HepG2 (cell line): ENCODE measurements at regions not wholly inside any gene's neighbourhood (a gene's known extent, or its start where the extent isn't known, plus 50 kb on each side); places are given as distances from the start of the nearest gene placed in this dataset.

Experiments used
- ATAC-seq: fragments of 200-7000 bp; cut with Tn5 transposase; 3 replicates; pipeline ENCODE4 v1.9.1; 2020; ENCODE audit warnings: mild to moderate bottlenecking, moderate library complexity
- BruUV-seq: library from RNA; stranded (reverse); fragments of 400-500 nt; replicated peaks from 2 replicates; lab custom pipeline; 2021; lab: Mats Ljungman, UMichigan
- CTCF ChIA-PET: fragments of 300-600 bp; formaldehyde crosslinking; extraction: SDS; loops from one replicate; lab custom pipeline; 2021; ENCODE audit warnings: low total read pairs, inconsistent platforms, low intra/inter-chr PET ratio; lab: Yijun Ruan, JAX
- POLR2A ChIA-PET: fragments of 350-600 bp; sonication (Branson Sonifier 250); formaldehyde crosslinking; loops from one replicate; lab custom pipeline; 2020; ENCODE audit warnings: antibody characterized with exemption, inconsistent platforms; lab: Yijun Ruan, JAX
- DNase-seq: peaks from one replicate; pipeline ENCODE4 v3.0.0-alpha.2; 2015; ENCODE audit warnings: low spot score
- FAIRE-seq: peaks from 3 replicates; lab custom pipeline; 2011; peaks lifted over from hg19 to GRCh38; lab: Jason Lieb, UNC
- H2AFZ ChIP-seq: one replicate; pipeline ENCODE4 v1.6.1; 2011; ENCODE audit warnings: low read length, inconsistent platforms
- H3K27ac ChIP-seq: fragments of 300-600 bp; 3 replicates; pipeline ENCODE4 v1.8.0; 2011; ENCODE audit warnings: mixed run types, mild to moderate bottlenecking, mixed read lengths, low read length, inconsistent platforms; ENCODE audit not compliant: insufficient read depth; ENCODE audit errors: extremely low read length
- H3K27me3 ChIP-seq, 2 experiments: fragments of 200-600 bp in 1 of 2; 2 replicates in 1 of 2; 3 replicates in 1 of 2; pipeline versions ENCODE4 v1.6.0 to v1.8.0; 2011; ENCODE audit warnings: low read length in 2 of 2, mild to moderate bottlenecking in 2 of 2, moderate library complexity in 2 of 2, inconsistent platforms in 1 of 2; ENCODE audit not compliant: insufficient read depth in 2 of 2, control insufficient read depth in 1 of 2
- H3K36me3 ChIP-seq, 2 experiments: fragments of 200-600 bp in 1 of 2; replicated peaks in 1 of 2; 2 replicates in 1 of 2; 3 replicates in 1 of 2; pipeline versions ENCODE4 v1.5.1 to v1.8.0; 2011; ENCODE audit warnings: low read length in 2 of 2, inconsistent platforms in 1 of 2; ENCODE audit not compliant: insufficient read depth in 2 of 2, control insufficient read depth in 1 of 2
- H3K4me1 ChIP-seq: 2 replicates; pipeline ENCODE4 v1.5.1; 2012; ENCODE audit warnings: low read length, inconsistent platforms; ENCODE audit not compliant: insufficient read depth
- H3K4me2 ChIP-seq: 2 replicates; pipeline ENCODE4 v1.6.0; 2011; ENCODE audit warnings: low read depth, low read length, inconsistent platforms
- H3K4me3 ChIP-seq, 3 experiments: fragments of 200-600 bp in 1 of 3; sonication (generic), shearing (Covaris generic) in 1 of 3; replicated peaks in 1 of 3; 2 replicates each; pipeline ENCODE4 v1.5.1; 2011 to 2016; ENCODE audit warnings: low read length in 3 of 3, inconsistent platforms in 2 of 3, low read depth in 2 of 3, mild to moderate bottlenecking in 2 of 3, control low read depth in 1 of 3, mixed read lengths in 1 of 3; ENCODE audit not compliant: insufficient read depth in 1 of 3
- H3K79me2 ChIP-seq: one replicate; pipeline ENCODE4 v1.6.1; 2011; ENCODE audit warnings: low read length, inconsistent platforms; ENCODE audit not compliant: insufficient read depth
- H3K9ac ChIP-seq: 2 replicates; pipeline ENCODE4 v1.6.0; 2011; ENCODE audit warnings: mild to moderate bottlenecking, low read depth, low read length, inconsistent platforms; ENCODE audit not compliant: insufficient read depth
- H3K9me3 ChIP-seq: 2 replicates; pipeline ENCODE4 v1.5.1; 2012; ENCODE audit warnings: mild to moderate bottlenecking, low read length
- H4K20me1 ChIP-seq: 2 replicates; pipeline ENCODE4 v1.6.0; 2011; ENCODE audit warnings: inconsistent platforms, mild to moderate bottlenecking, low read length, moderate library complexity; ENCODE audit not compliant: insufficient read depth
- HOXA9 ChIP-seq: sonication (generic); formaldehyde crosslinking; IDR thresholded peaks from 2 replicates; pipeline ENCODE4 v1.8.1; 2022; ENCODE audit warnings: missing genetic modification reagents, mild to moderate bottlenecking, moderate library complexity, borderline replicate concordance
- JUN ChIP-seq: sonication (generic); formaldehyde crosslinking; IDR thresholded peaks from 2 replicates; pipeline ENCODE4 v1.4.0; 2020; ENCODE audit warnings: mild to moderate bottlenecking, missing genetic modification reagents
- KDM1A ChIP-seq: IDR thresholded peaks from 2 replicates; pipeline ENCODE4 v1.6.1; 2016; ENCODE audit warnings: missing compliant biosample characterization
- RERE ChIP-seq: IDR thresholded peaks from 2 replicates; pipeline ENCODE4 v1.6.1; 2016; ENCODE audit warnings: low read depth, missing genetic modification reagents, missing compliant biosample characterization
- RNF219 ChIP-seq: sonication (generic); formaldehyde crosslinking; IDR thresholded peaks from 2 replicates; pipeline ENCODE4 v1.5.0; 2020; ENCODE audit warnings: mild to moderate bottlenecking, missing genetic modification reagents
- SP140L ChIP-seq: sonication (generic); formaldehyde crosslinking; IDR thresholded peaks from 2 replicates; pipeline ENCODE4 v1.4.0; 2020; ENCODE audit warnings: missing genetic modification reagents, borderline replicate concordance
- ZFP82 ChIP-seq: sonication (generic); formaldehyde crosslinking; IDR thresholded peaks from 2 replicates; pipeline ENCODE4 v1.5.1; 2020; ENCODE audit warnings: mild to moderate bottlenecking, missing genetic modification reagents, borderline replicate concordance
- ZNF331 ChIP-seq: sonication (generic); formaldehyde crosslinking; IDR thresholded peaks from 2 replicates; pipeline ENCODE4 v1.4.0; 2020; ENCODE audit warnings: missing genetic modification reagents
- ZNF710 ChIP-seq: sonication (generic); formaldehyde crosslinking; IDR thresholded peaks from 2 replicates; pipeline ENCODE4 v1.5.0; 2020; ENCODE audit warnings: mild to moderate bottlenecking, missing genetic modification reagents, borderline replicate concordance
- WGBS: methylation state at CpG from one replicate; pipeline ENCODE4 v1.1.6; 2017; ENCODE audit warnings: low lambda C conversion rate; 5-methylcytosine and 5-hydroxymethylcytosine counted together
- in situ Hi-C: cut with HindIII; loops from 2 replicates; pipeline ENCODE4 v1.10.0; 2017; ENCODE audit warnings: low pct_unique_long_range_greater_than_20kb; ENCODE audit not compliant: extremely low pct_ligation_motif_present
- intact Hi-C: fragments of 100-400 bp; cut with micrococcal nuclease; formaldehyde crosslinking; loops from one replicate; pipeline ENCODE4 v1.10.0; 2022; ENCODE audit not compliant: unreplicated experiment

- TF ChIP-seq RNF219 (CRISPR knock-in tag) (no peak), ZFP82 (CRISPR knock-in tag) (no peak), KDM1A (no peak)
Measured at GRCh38 chr4:28469886-28470285, 1609.2 kb downstream of the STIM2 start (continued).

GRCh38 chr4:28475381-28475780 lies 1614.7 kb downstream of the STIM2 start:
- no peak for FAIRE-seq
- no TSS peak for BruUV-seq

GRCh38 chr4:28479666-28480065 lies 1619.0 kb downstream of the STIM2 start:
- Histone ChIP-seq H3K4me3 (no peak overlapping the region), H4K20me1 (no peaks in the 10 kb centered on the region), H3K4me1 (no peaks in the 10 kb centered on the region), H3K9ac (no peak overlapping the region), H3K4me2 (no peak overlapping the region), H3K79me2 (no peaks in the 10 kb centered on the region), H3K27me3 (no peaks in the 10 kb centered on the region), H2AFZ (no peak overlapping the region), H3K36me3 (no peaks in the 10 kb centered on the region), H3K9me3 (peaks cover 83% of the 10 kb centered on the region), H3K27ac (no peak overlapping the region)
- DNase-seq (no peak), FAIRE-seq (no peak), ATAC-seq (no peak)
- POLR2A ChIA-PET = no interaction called here
- in situ Hi-C loops (no loop called here), intact Hi-C loops (no loop called here)
- no TSS peak for BruUV-seq
- CTCF ChIA-PET = no interaction called here
- 0% methylated on average over 2 of the region's 3 CpGs for WGBS
- TF ChIP-seq RERE (CRISPR knock-in tag) (no peak), HOXA9 (CRISPR knock-in tag) (no peak), ZNF710 (no peak)

More at GRCh38 chr4:28475381-28475780, 1614.7 kb downstream of the STIM2 start:
- ATAC-seq (no peak), DNase-seq (no peak)
- CTCF ChIA-PET = no interaction called here
- H2AFZ ChIP-seq = no peak overlapping the region
- TF ChIP-seq JUN (CRISPR knock-in tag) = no peak
- no peak for TF ChIP-seq SP140L (CRISPR knock-in tag)
- TF ChIP-seq ZNF331 (CRISPR knock-in tag) = no peak
- H3K4me1 ChIP-seq = no peaks in the 10 kb centered on the region
- no peaks in the 10 kb centered on the region for H4K20me1 ChIP-seq
- intact Hi-C loops (no loop called here), in situ Hi-C loops (no loop called here)
- 0% methylated on average over 1 of the region's 1 CpG for WGBS
- no peak overlapping the region for H3K4me2 ChIP-seq
- H3K27me3 ChIP-seq = no peaks in the 10 kb centered on the region
- POLR2A ChIA-PET = no interaction called here
- H3K9ac ChIP-seq = no peak overlapping the region
- H3K4me3 ChIP-seq = no peak overlapping the region
- no peak overlapping the region for H3K27ac ChIP-seq
- peaks cover 76% of the 10 kb centered on the region for H3K9me3 ChIP-seq
- no peaks in the 10 kb centered on the region for H3K79me2 ChIP-seq
- H3K36me3 ChIP-seq = no peaks in the 10 kb centered on the region
